GM12878 (cell line): ENCODE measurements at regions not wholly inside any gene's neighbourhood (a gene's known extent, or its start where the extent isn't known, plus 50 kb on each side); places are given as distances from the start of the nearest gene placed in this dataset.

Experiments
- RAD21 ChIP-seq: IDR thresholded peaks from 2 replicates; pipeline ENCODE4 v1.6.1; 2011; ENCODE audit warnings: mild to moderate bottlenecking, low read depth, low read length, moderate library complexity; ENCODE audit not compliant: insufficient read depth
- SIX5 ChIP-seq: IDR thresholded peaks from 2 replicates; pipeline ENCODE4 v1.6.1; 2011; ENCODE audit warnings: mild to moderate bottlenecking, low read depth, low read length, moderate library complexity; ENCODE audit not compliant: severe bottlenecking
- SPI1 ChIP-seq: IDR thresholded peaks from 2 replicates; pipeline ENCODE4 v1.6.1; 2011; ENCODE audit warnings: low read depth, mild to moderate bottlenecking, low read length, moderate library complexity, borderline replicate concordance; ENCODE audit not compliant: insufficient read depth
- TAF1 ChIP-seq: IDR thresholded peaks from 2 replicates; pipeline ENCODE4 v1.6.1; 2011; ENCODE audit warnings: mild to moderate bottlenecking, low read depth, low read length, borderline replicate concordance
- WRNIP1 ChIP-seq: IDR thresholded peaks from 2 replicates; pipeline ENCODE4 v1.6.1; 2011; ENCODE audit warnings: low read depth, low read length, improper control_type of control experiment, borderline replicate concordance
- TF ChIP-seq, protein P1 (sequence below), 3 experiments: IDR thresholded peaks in 2 of 3; conservative IDR thresholded peaks in 1 of 3; 2 replicates each; pipeline ENCODE4 v1.5.1; 2011; ENCODE audit warnings: low read depth in 3 of 3, low read length in 3 of 3, mild to moderate bottlenecking in 3 of 3, control low read depth in 2 of 3, moderate library complexity in 2 of 3, inconsistent platforms in 1 of 3, mixed read lengths in 1 of 3; ENCODE audit not compliant: control insufficient read depth in 2 of 3, insufficient read depth in 1 of 3; ENCODE audit errors: extremely low read depth in 1 of 3
- TF ChIP-seq, protein P2 (sequence below): fragments of 450-650 bp; IDR thresholded peaks from 2 replicates; pipeline ENCODE4 v1.6.1; 2016; ENCODE audit warnings: mild to moderate bottlenecking
- TF ChIP-seq, protein P3 (sequence below): fragments of 450-650 bp; IDR thresholded peaks from 2 replicates; pipeline ENCODE4 v1.6.1; 2017; ENCODE audit warnings: mild to moderate bottlenecking

DNA sequence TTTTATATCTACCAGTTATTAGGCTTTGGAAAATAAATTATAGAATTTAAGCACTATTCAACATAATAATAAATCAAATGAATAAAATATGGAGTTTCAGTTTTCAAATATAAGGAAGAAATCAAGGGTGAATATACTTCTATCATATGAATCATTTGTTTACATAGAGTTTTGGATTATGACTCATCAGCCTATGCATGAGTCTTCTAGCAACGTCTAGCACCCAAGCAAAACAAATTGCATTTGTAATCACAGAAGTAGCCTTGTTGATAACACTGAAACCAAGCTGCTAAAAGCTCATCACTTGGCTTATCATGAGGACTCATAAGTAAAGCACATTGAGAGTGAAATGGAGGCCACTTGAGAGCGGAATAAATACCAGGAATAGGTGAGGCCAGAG, 434.6 kb downstream of the PCDH11X start:
- TF ChIP-seq TAF1 (no peak), SPI1 (no peak), RAD21 (no peak), SIX5 (no peak), WRNIP1 (no peak)
- TF ChIP-seq, protein P1, sequence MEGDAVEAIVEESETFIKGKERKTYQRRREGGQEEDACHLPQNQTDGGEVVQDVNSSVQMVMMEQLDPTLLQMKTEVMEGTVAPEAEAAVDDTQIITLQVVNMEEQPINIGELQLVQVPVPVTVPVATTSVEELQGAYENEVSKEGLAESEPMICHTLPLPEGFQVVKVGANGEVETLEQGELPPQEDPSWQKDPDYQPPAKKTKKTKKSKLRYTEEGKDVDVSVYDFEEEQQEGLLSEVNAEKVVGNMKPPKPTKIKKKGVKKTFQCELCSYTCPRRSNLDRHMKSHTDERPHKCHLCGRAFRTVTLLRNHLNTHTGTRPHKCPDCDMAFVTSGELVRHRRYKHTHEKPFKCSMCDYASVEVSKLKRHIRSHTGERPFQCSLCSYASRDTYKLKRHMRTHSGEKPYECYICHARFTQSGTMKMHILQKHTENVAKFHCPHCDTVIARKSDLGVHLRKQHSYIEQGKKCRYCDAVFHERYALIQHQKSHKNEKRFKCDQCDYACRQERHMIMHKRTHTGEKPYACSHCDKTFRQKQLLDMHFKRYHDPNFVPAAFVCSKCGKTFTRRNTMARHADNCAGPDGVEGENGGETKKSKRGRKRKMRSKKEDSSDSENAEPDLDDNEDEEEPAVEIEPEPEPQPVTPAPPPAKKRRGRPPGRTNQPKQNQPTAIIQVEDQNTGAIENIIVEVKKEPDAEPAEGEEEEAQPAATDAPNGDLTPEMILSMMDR (IDR thresholded peaks at IDR 0.05 in 2 of 3, conservative IDR thresholded peaks at IDR 0.05 in 1 of 3; ENCODE audit: control insufficient read depth in 2 of 3, extremely low read depth in 1 of 3, insufficient read depth in 1 of 3, low read depth in 3 of 3, low read length in 3 of 3): no peak
- TF ChIP-seq, protein P2, sequence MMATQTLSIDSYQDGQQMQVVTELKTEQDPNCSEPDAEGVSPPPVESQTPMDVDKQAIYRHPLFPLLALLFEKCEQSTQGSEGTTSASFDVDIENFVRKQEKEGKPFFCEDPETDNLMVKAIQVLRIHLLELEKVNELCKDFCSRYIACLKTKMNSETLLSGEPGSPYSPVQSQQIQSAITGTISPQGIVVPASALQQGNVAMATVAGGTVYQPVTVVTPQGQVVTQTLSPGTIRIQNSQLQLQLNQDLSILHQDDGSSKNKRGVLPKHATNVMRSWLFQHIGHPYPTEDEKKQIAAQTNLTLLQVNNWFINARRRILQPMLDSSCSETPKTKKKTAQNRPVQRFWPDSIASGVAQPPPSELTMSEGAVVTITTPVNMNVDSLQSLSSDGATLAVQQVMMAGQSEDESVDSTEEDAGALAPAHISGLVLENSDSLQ: no peak
- TF ChIP-seq, protein P3, sequence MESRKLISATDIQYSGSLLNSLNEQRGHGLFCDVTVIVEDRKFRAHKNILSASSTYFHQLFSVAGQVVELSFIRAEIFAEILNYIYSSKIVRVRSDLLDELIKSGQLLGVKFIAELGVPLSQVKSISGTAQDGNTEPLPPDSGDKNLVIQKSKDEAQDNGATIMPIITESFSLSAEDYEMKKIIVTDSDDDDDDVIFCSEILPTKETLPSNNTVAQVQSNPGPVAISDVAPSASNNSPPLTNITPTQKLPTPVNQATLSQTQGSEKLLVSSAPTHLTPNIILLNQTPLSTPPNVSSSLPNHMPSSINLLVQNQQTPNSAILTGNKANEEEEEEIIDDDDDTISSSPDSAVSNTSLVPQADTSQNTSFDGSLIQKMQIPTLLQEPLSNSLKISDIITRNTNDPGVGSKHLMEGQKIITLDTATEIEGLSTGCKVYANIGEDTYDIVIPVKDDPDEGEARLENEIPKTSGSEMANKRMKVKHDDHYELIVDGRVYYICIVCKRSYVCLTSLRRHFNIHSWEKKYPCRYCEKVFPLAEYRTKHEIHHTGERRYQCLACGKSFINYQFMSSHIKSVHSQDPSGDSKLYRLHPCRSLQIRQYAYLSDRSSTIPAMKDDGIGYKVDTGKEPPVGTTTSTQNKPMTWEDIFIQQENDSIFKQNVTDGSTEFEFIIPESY: no peak
